Activated T-cell treated with anti-CD3 and anti-CD28 coated beads, Interleukin-2, amount 50 U/mL, for 4 hours (primary cell): ENCODE measurements at regions not wholly inside any gene's neighbourhood (a gene's known extent, or its start where the extent isn't known, plus 50 kb on each side); places are given as distances from the start of the nearest gene placed in this dataset.

Experiments used
- ATAC-seq, 2 donors: fragments of 200-7000 bp; cut with Tn5 transposase; one replicate each; pipeline ENCODE4 v1.10.0; 2021
- DNase-seq: peaks from one replicate; pipeline ENCODE4 v3.0.0-alpha.2; 2020
- H3K27me3 Mint-ChIP-seq: one replicate; pipeline ENCODE4 v1.8.0; 2021; ENCODE audit warnings: low read depth, mixed read lengths
- H3K36me3 Mint-ChIP-seq: one replicate; pipeline ENCODE4 v1.8.0; 2022; ENCODE audit warnings: mixed read lengths; ENCODE audit not compliant: insufficient read depth
- H3K4me1 Mint-ChIP-seq: one replicate; pipeline ENCODE4 v1.8.0; 2021; ENCODE audit warnings: low read depth, mixed read lengths
- H3K4me3 Mint-ChIP-seq: one replicate; pipeline ENCODE4 v1.8.0; 2021; ENCODE audit warnings: mild to moderate bottlenecking, moderate library complexity, mixed read lengths
- H3K9me3 Mint-ChIP-seq: one replicate; pipeline ENCODE4 v1.8.0; 2021; ENCODE audit warnings: mixed read lengths

GRCh38 chr13:107351305-107351704, 783.4 kb upstream of the ARGLU1 start:
- H3K9me3 Mint-ChIP-seq: no peaks in the 10 kb centered on the region
- ATAC-seq (no peak), DNase-seq (no peak)
- no peaks in the 10 kb centered on the region for H3K27me3 Mint-ChIP-seq
- H3K4me3 Mint-ChIP-seq: no peak overlapping the region
- H3K36me3 Mint-ChIP-seq: no peaks in the 10 kb centered on the region
- H3K4me1 Mint-ChIP-seq: no peaks in the 10 kb centered on the region

- ATAC-seq (no peak), DNase-seq (no peak)
- Mint-ChIP-seq H3K9me3 (no peaks in the 10 kb centered on the region), H3K4me1 (no peaks in the 10 kb centered on the region), H3K27me3 (no peaks in the 10 kb centered on the region), H3K4me3 (no peak overlapping the region), H3K36me3 (no peaks in the 10 kb centered on the region)
Measured at GRCh38 chr13:107348925-107349324, 781.0 kb upstream of the ARGLU1 start.

- no peaks in the 10 kb centered on the region for H3K4me1 Mint-ChIP-seq
- H3K4me3 Mint-ChIP-seq: no peak overlapping the region
- no peak for DNase-seq
- peaks cover 4% of the 10 kb centered on the region for H3K9me3 Mint-ChIP-seq
- H3K36me3 Mint-ChIP-seq: no peaks in the 10 kb centered on the region
- H3K27me3 Mint-ChIP-seq: no peaks in the 10 kb centered on the region
- ATAC-seq: no peak
Measured at GRCh38 chr13:107348471-107348870, 780.5 kb upstream of the ARGLU1 start.

- no peaks in the 10 kb centered on the region for H3K27me3 Mint-ChIP-seq
- DNase-seq (no peak), ATAC-seq (no peak)
- no peaks in the 10 kb centered on the region for H3K4me1 Mint-ChIP-seq
- H3K4me3 Mint-ChIP-seq: no peak overlapping the region
- no peaks in the 10 kb centered on the region for H3K36me3 Mint-ChIP-seq
- H3K9me3 Mint-ChIP-seq: peaks cover 6% of the 10 kb centered on the region
Measured at GRCh38 chr13:107347641-107348369, 779.9 kb upstream of the ARGLU1 start.

- H3K9me3 Mint-ChIP-seq: peaks cover 12% of the 10 kb centered on the region
- H3K4me3 Mint-ChIP-seq: no peak overlapping the region
- H3K36me3 Mint-ChIP-seq: no peaks in the 10 kb centered on the region
- DNase-seq (no peak), ATAC-seq (no peak)
- H3K27me3 Mint-ChIP-seq: no peaks in the 10 kb centered on the region
- H3K4me1 Mint-ChIP-seq: no peaks in the 10 kb centered on the region
Measured at GRCh38 chr13:107342747-107343146, 774.8 kb upstream of the ARGLU1 start.

GRCh38 chr13:107339209-107339608, 771.3 kb upstream of the ARGLU1 start:
- ATAC-seq: no peak
- Mint-ChIP-seq H3K4me3 (no peak overlapping the region), H3K4me1 (no peaks in the 10 kb centered on the region), H3K36me3 (no peaks in the 10 kb centered on the region), H3K9me3 (peaks cover 16% of the 10 kb centered on the region), H3K27me3 (no peaks in the 10 kb centered on the region)
- no peak for DNase-seq

GRCh38 chr13:107332188-107332587, 764.3 kb upstream of the ARGLU1 start:
- Mint-ChIP-seq H3K27me3 (no peaks in the 10 kb centered on the region), H3K9me3 (peaks cover 4% of the 10 kb centered on the region), H3K4me1 (no peaks in the 10 kb centered on the region), H3K4me3 (no peak overlapping the region), H3K36me3 (no peaks in the 10 kb centered on the region)
- DNase-seq (no peak), ATAC-seq (no peak)

- Mint-ChIP-seq H3K4me3 (no peak overlapping the region), H3K27me3 (no peaks in the 10 kb centered on the region), H3K9me3 (peaks cover 4% of the 10 kb centered on the region), H3K4me1 (no peaks in the 10 kb centered on the region), H3K36me3 (no peaks in the 10 kb centered on the region)
- ATAC-seq: no peak
- no peak for DNase-seq
Measured at GRCh38 chr13:107331359-107331758, 763.4 kb upstream of the ARGLU1 start.

- H3K9me3 Mint-ChIP-seq: peaks cover 4% of the 10 kb centered on the region
- no peak overlapping the region for H3K4me3 Mint-ChIP-seq
- H3K4me1 Mint-ChIP-seq: no peaks in the 10 kb centered on the region
- no peaks in the 10 kb centered on the region for H3K27me3 Mint-ChIP-seq
- no peaks in the 10 kb centered on the region for H3K36me3 Mint-ChIP-seq
- ATAC-seq (no peak), DNase-seq (no peak)
Measured at GRCh38 chr13:107330484-107330883, 762.5 kb upstream of the ARGLU1 start.

GRCh38 chr13:107329991-107330390, 762.1 kb upstream of the ARGLU1 start:
- peaks cover 3% of the 10 kb centered on the region for H3K9me3 Mint-ChIP-seq
- no peaks in the 10 kb centered on the region for H3K4me1 Mint-ChIP-seq
- DNase-seq: no peak
- no peak for ATAC-seq
- no peak overlapping the region for H3K4me3 Mint-ChIP-seq
- H3K27me3 Mint-ChIP-seq: no peaks in the 10 kb centered on the region
- no peaks in the 10 kb centered on the region for H3K36me3 Mint-ChIP-seq

GRCh38 chr13:107324416-107325204, 756.7 kb upstream of the ARGLU1 start:
- Mint-ChIP-seq H3K27me3 (no peaks in the 10 kb centered on the region), H3K4me1 (no peaks in the 10 kb centered on the region), H3K9me3 (peaks cover 6% of the 10 kb centered on the region), H3K4me3 (no peak overlapping the region), H3K36me3 (no peaks in the 10 kb centered on the region)
- DNase-seq (no peak), ATAC-seq (no peak)

GRCh38 chr13:107322228-107322627, 754.3 kb upstream of the ARGLU1 start:
- H3K4me1 Mint-ChIP-seq: no peaks in the 10 kb centered on the region
- H3K27me3 Mint-ChIP-seq: no peaks in the 10 kb centered on the region
- H3K4me3 Mint-ChIP-seq: no peak overlapping the region
- peaks cover 6% of the 10 kb centered on the region for H3K9me3 Mint-ChIP-seq
- ATAC-seq (no peak), DNase-seq (no peak)
- H3K36me3 Mint-ChIP-seq: no peaks in the 10 kb centered on the region

- Mint-ChIP-seq H3K9me3 (peaks cover 10% of the 10 kb centered on the region), H3K4me3 (no peak overlapping the region)
Measured at GRCh38 chr13:107305178-107305577, 737.2 kb upstream of the ARGLU1 start.

GRCh38 chr13:107301724-107302374, 733.9 kb upstream of the ARGLU1 start:
- Mint-ChIP-seq H3K4me3 (no peak overlapping the region), H3K4me1 (no peaks in the 10 kb centered on the region), H3K9me3 (peaks cover 7% of the 10 kb centered on the region), H3K27me3 (no peaks in the 10 kb centered on the region), H3K36me3 (no peaks in the 10 kb centered on the region)
- DNase-seq: no peak
- no peak for ATAC-seq

More at GRCh38 chr13:107305178-107305577, 737.2 kb upstream of the ARGLU1 start:
- H3K27me3 Mint-ChIP-seq: no peaks in the 10 kb centered on the region
- no peak for DNase-seq
- H3K4me1 Mint-ChIP-seq: no peaks in the 10 kb centered on the region
- no peak for ATAC-seq
- no peaks in the 10 kb centered on the region for H3K36me3 Mint-ChIP-seq

GRCh38 chr13:107299717-107300116, 731.8 kb upstream of the ARGLU1 start:
- Mint-ChIP-seq H3K4me3 (no peak overlapping the region), H3K36me3 (no peaks in the 10 kb centered on the region), H3K27me3 (no peaks in the 10 kb centered on the region), H3K9me3 (peaks cover 5% of the 10 kb centered on the region), H3K4me1 (no peaks in the 10 kb centered on the region)
- DNase-seq (no peak), ATAC-seq (no peak)
